GM21423 (cell line): ENCODE measurements at regions not wholly inside any gene's neighbourhood (a gene's known extent, or its start where the extent isn't known, plus 50 kb on each side); places are given as distances from the start of the nearest gene placed in this dataset.
"Not testable (repeated sequence)": the region's sequence is repeated elsewhere in the genome, so short reads cannot be mapped to it uniquely, and the experiment has no call there.

Source experiments
- ATAC-seq: cut with Tn5 transposase; IDR thresholded peaks from one replicate; pipeline ENCODE4 v1.9.1; 2021; ENCODE audit warnings: mild to moderate bottlenecking, moderate library complexity; ENCODE audit not compliant: unreplicated experiment

- ATAC-seq, result not testable (repeated sequence)
These were observed 816.9 kb upstream of the VRK2 start for GRCh38 chr2:57229706-57230105.

GRCh38 chr2:57232341-57232740 lies 814.3 kb upstream of the VRK2 start:
- not testable (repeated sequence) for ATAC-seq

- ATAC-seq, result not testable (repeated sequence)
These were observed 795.1 kb upstream of the VRK2 start for GRCh38 chr2:57251495-57251894.

DNA sequence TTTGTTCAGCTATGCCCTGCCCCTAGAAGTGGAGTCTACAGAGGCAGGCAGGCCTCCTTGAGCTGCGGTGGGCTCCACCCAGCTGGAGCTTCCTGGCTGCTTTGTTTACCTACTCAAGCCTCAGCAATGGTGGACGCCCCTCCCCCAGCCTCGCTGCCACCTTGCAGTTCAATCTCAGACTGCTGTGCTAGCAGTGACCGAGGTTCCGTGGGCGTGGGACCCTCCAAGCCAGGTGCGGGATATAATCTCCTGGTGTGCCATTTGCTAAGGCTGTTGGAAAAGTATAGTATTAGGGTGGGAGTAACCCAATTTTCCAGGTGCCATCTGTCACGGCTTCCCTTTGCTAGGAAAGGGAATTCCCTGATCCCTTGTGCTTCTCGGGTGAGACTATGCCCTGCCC lies 770.2 kb upstream of the VRK2 start:
- ATAC-seq, result not testable (repeated sequence)

DNA sequence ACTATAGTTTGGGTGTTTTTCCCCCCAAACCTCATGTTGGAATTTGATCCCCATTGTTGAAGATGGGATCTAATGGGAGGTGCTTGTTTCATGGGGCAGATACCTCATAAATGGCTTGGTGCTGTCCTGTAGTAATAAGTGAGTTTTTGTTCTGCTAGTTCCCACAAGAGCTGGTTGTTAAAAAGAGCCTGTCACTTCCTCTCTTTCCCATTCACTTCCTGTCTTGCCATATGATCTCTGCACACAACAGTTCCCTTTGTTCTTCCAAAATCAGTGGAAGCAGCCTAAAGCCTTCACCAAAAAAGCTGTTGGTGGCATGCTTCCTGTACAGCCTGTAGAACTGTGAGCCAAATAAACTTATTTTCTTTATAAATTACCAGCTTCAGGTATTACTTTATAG lies 768.2 kb upstream of the VRK2 start:
- ATAC-seq, result no peak

- ATAC-seq, result no peak
These were observed 755.4 kb upstream of the VRK2 start for GRCh38 chr2:57291209-57291608.

DNA sequence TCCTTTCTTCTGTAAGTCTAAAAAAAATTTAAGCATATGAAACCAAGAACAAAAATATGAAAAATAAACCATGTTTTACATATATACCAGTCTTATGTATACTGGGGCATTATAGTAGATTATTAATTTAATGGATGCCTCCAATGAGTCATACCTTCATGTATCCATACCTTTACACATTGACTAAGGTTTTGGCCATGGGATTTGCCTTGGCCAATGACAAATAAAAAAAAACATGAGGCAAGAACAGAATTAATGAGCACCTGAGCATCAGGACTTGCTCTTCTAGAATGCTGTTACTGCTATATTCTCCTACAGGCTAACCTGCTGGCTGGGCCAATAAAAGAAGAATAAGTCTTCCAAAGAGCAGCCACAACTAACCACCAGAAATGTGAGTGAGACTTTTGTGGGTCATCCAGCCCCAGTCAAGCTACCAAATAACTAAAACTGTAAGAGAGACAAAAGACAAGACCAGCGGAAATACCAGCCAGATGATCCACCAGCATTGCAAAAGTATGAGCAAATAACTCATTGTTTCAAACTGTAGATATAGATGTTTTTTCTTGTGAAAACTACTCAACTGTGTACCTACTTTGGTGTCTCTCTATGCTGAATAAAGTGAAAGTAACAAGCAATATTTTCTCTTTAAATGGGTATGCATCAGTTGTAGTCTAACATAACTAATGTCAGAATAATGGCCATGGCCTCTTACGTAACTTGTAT lies 749.6 kb upstream of the VRK2 start:
- ATAC-seq, result no peak

- no peak for ATAC-seq
These were observed 732.9 kb upstream of the VRK2 start for GRCh38 chr2:57313678-57314077.

DNA sequence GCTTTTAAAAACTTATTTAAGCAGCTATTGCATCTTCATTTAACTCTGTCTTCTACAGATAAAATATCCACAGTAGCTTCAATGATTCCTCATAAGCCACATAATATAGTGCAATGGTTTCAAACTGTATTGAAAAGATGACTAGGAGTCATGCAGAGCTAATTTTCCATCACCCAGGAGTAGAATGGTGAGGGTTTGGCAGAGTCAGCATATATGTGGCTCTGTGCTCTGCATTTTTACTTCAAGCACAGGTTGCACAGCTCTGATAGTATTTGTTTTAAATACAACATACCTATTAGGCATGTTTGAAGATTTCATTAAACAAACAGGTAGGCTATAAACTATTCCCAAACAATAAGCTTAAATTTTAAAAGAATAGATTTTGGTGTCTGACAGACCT lies 731.9 kb upstream of the VRK2 start:
- ATAC-seq, result no peak

DNA sequence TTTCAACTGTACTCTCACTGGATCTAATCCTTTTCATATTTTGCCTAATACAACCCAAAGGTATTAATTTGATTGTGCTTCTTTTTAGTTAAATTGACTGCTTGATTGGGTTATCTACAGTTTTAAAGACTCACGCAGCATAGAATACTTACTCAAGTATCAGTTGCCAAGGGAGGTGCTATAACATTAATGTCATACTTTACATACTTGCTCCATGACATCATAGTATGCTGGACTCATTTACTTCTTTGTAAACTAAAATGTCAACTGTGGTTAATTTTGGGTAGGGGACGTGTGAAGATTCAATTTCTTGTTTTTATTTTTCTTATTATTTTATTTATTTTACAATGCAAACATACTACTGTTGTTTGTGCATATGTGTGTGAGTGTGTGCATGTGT lies 716.2 kb upstream of the VRK2 start:
- no peak for ATAC-seq

GRCh38 chr2:57333221-57333620 lies 713.4 kb upstream of the VRK2 start:
- ATAC-seq, result no peak

- no peak for ATAC-seq
These were observed 703.1 kb upstream of the VRK2 start for GRCh38 chr2:57343391-57344006.

DNA sequence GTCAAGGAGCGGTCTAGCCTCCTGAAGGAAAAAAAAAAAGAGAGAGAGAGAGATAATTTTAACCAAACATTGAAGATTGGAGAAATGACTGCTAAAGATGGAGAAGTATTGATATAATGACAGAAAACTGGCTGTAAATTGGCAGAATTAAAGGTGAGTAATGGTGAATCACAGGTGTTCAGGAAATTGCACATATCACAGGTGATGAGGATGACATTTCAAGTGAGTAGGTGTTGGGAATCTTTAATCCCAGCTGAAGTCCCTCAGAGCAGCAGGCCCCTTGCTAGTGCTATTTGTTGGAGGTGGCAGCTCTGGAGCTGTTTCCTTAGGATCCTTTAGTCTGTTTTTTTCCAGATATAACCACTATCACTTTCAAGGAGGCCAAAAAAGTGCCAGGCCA lies 678.4 kb upstream of the VRK2 start:
- no peak for ATAC-seq

- no peak for ATAC-seq
These were observed 675.6 kb upstream of the VRK2 start for GRCh38 chr2:57370882-57371585.

DNA sequence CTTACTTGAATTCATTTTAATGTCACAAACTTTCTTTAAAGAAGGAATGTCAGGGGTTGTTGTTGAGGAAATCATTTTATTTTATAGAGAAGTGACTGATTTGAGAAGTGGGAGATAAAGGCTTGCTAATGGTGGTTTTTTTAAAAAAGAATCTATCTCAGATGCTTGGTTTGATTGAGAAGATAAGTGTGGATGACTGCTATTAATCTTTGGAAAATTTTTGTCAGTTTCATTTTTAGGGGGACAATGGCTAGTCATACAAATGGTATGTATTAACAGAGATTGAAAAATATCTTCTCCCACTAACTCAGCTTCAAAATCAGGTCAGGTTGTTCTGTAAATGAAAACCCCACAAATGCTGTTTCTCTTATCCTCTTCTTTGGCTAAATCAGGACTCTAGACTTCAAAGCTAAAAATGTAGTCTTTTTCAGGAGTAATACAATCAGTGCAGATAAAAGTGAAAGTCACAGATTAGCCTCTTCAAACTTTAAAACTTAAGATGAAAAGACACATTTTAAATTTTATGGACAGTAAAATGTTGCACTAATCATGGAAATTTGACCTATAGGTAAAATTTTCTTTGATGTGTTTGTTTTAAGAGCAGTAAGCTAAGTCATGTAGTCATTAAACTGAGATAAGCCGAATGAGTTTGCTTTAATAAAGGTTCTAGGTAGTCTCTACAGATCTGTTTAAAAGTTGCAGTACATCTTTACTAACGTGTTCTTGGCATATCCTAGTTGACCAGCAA lies 674.2 kb upstream of the VRK2 start:
- ATAC-seq, result no peak

DNA sequence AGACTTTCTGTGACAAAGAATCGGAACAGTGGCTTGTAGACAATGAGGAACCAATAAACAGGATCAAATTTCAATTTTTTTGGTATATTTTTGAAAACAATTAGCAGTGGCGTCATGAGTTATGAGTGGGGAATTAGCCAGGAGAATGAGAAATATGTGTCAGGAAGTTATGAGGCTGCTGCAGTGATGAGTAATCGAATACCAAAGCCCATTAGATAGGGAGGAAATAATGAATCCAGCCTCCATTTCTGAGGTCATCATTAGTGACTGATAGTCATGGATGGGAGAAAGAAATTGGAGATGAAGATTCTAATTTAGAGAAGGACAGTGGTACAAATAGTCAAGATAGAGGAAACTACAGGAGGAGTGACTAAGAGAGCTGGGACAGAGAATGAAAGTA lies 673.1 kb upstream of the VRK2 start:
- ATAC-seq, result no peak

DNA sequence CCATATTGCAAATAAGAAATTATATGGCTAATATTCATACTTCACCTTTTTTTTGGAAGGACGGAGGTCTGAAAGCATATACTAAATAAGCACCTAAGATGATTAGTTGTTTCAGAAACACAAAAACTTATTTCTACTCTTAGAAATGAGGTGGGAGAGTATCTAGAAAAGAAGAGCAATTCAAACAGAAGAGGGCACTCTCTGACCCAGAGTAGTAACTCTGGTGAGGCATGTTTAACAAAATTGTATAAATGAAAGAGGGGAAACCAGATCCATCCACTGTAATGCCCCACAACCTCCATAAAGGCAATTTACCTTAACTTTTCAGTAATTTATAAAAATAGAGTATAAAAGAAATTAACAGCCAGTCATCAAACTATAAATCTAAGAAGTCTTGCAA lies 669.6 kb upstream of the VRK2 start:
- no peak for ATAC-seq

DNA sequence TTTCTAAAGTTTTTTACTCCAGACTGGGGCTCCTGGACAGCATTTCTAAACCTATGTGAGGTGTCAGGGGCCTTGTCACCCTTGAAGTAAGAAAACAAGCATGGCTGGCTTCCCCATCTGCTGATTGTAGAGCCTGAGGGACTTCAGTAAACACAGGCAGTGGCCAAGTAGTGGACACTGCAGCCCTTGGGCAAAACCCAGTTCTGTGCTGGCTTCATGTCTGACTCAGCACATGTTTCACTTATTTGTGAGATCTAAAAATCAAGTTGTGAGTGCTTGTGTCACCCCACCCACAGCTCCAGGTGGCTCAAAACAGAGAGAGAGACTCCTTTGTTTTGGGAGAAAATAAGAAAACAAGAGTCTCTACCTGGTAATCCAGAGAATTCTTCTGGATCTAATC lies 660.3 kb upstream of the VRK2 start:
- no peak for ATAC-seq

GRCh38 chr2:57396355-57397098 lies 650.1 kb upstream of the VRK2 start:
- ATAC-seq, result no peak

DNA sequence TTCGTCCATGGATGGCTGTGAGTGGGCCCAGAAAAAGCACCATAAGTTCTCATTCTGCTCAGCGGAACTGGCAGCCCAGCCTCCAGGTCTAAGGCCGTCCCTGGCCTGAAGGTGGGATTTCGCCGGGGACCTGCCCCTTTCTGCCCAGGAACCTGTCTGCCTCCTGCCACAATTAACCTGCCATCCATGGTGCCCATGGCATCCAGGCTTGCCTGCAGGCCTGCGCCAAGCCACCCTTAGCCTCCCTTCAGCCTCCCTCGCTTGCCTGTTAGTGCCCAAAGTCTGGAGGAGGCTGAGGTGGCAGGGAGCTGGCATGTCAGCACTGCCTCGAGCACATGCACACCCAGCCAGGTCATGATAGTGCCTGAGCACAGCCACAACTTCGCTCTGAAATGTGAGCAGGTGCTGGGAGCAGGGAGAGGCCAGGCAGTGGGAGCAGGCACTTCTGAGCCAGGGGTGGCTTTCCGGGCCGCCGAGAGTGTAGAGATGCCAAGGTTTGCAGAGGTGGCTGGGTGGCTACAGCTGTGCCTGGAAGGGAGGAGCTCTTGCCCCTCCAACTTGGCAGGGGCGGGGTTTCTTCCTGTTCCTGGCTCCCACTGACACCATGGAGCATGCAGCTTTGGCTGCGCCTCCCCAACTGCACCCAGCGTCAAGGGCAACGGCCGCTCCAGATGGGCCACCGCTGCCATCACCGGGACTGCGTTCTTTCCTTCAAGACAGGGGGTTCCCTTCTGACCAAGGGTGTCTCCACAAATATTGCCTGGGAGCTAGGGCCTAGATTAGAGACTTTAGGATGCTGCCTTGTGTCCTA lies 648.9 kb upstream of the VRK2 start:
- no peak for ATAC-seq
